Skeletal muscle tissue (tissue), 3 donors: ENCODE measurements at regions not wholly inside any gene's neighbourhood (a gene's known extent, or its start where the extent isn't known, plus 50 kb on each side); places are given as distances from the start of the nearest gene placed in this dataset.
"Not testable (repeated sequence)": the region's sequence is repeated elsewhere in the genome, so short reads cannot be mapped to it uniquely, and the experiment has no call there.

Experiments used
- H3K27ac ChIP-seq: one replicate; pipeline ENCODE4 v1.7.0; 2013; ENCODE audit warnings: mild to moderate bottlenecking, low read depth, low read length, inconsistent platforms
- H3K27me3 ChIP-seq, 3 donors: one replicate each; pipeline ENCODE4 v1.7.0; 2013; ENCODE audit warnings: low read length in 3 of 3; ENCODE audit not compliant: control insufficient read depth in 3 of 3, insufficient read depth in 3 of 3
- H3K36me3 ChIP-seq, 3 donors: one replicate each; pipeline ENCODE4 v1.7.0; 2013; ENCODE audit warnings: low read length in 3 of 3; ENCODE audit not compliant: control insufficient read depth in 3 of 3, insufficient read depth in 3 of 3
- H3K4me1 ChIP-seq, 3 donors: one replicate each; pipeline ENCODE4 v1.7.0; 2013; ENCODE audit warnings: low read length in 3 of 3, mild to moderate bottlenecking in 3 of 3; ENCODE audit not compliant: control insufficient read depth in 3 of 3, insufficient read depth in 3 of 3
- H3K4me3 ChIP-seq, 3 donors: one replicate each; pipeline ENCODE4 v1.7.0; 2013; ENCODE audit warnings: low read length in 3 of 3
- H3K9ac ChIP-seq, 3 donors: one replicate each; pipeline ENCODE4 v1.7.0; 2013; ENCODE audit warnings: low read length in 3 of 3, mild to moderate bottlenecking in 3 of 3, moderate library complexity in 2 of 3, low read depth in 1 of 3
- H3K9me3 ChIP-seq, 3 donors: one replicate each; pipeline ENCODE4 v1.7.0; 2013; ENCODE audit warnings: low read length in 3 of 3; ENCODE audit not compliant: control insufficient read depth in 3 of 3
- donor health status: Osteomylitis.

GRCh38 chr4:31236639-31237173 lies 516.5 kb downstream of the PCDH7 start:
- Histone ChIP-seq H3K27ac (no peak overlapping the region), H3K27me3 (no peaks in the 10 kb centered on the region), H3K4me3 (no peak overlapping the region), H3K9me3 (no peaks in the 10 kb centered on the region), H3K36me3 (no peaks in the 10 kb centered on the region), H3K4me1 (no peaks in the 10 kb centered on the region), H3K9ac (no peak overlapping the region)

- Histone ChIP-seq H3K27me3 (no peaks in the 10 kb centered on the region), H3K27ac (no peak overlapping the region), H3K4me3 (no peak overlapping the region), H3K36me3 (no peaks in the 10 kb centered on the region), H3K9me3 (no peaks in the 10 kb centered on the region), H3K4me1 (no peaks in the 10 kb centered on the region), H3K9ac (no peak overlapping the region)
These were observed 517.1 kb downstream of the PCDH7 start for GRCh38 chr4:31237233-31237632.

GRCh38 chr4:31239886-31240285 lies 519.7 kb downstream of the PCDH7 start:
- H3K36me3 ChIP-seq = no peaks in the 10 kb centered on the region
- no peak overlapping the region for H3K27ac ChIP-seq
- no peaks in the 10 kb centered on the region for H3K4me1 ChIP-seq
- no peaks in the 10 kb centered on the region for H3K9me3 ChIP-seq
- H3K9ac ChIP-seq = no peak overlapping the region
- H3K27me3 ChIP-seq = no peaks in the 10 kb centered on the region
- no peak overlapping the region for H3K4me3 ChIP-seq

GRCh38 chr4:31241504-31242106 lies 521.4 kb downstream of the PCDH7 start:
- Histone ChIP-seq H3K4me3 (no peak overlapping the region), H3K36me3 (no peaks in the 10 kb centered on the region), H3K9ac (no peak overlapping the region), H3K27ac (no peak overlapping the region), H3K27me3 (no peaks in the 10 kb centered on the region), H3K9me3 (no peaks in the 10 kb centered on the region), H3K4me1 (no peaks in the 10 kb centered on the region)

- H3K4me1 ChIP-seq = no peaks in the 10 kb centered on the region
- no peaks in the 10 kb centered on the region for H3K9me3 ChIP-seq
- no peak overlapping the region for H3K4me3 ChIP-seq
- H3K27me3 ChIP-seq = no peaks in the 10 kb centered on the region
- H3K9ac ChIP-seq = no peak overlapping the region
- no peaks in the 10 kb centered on the region for H3K36me3 ChIP-seq
- H3K27ac ChIP-seq = no peak overlapping the region
These were observed 526.7 kb downstream of the PCDH7 start for GRCh38 chr4:31246856-31247255.

GRCh38 chr4:31259119-31259518 lies 539.0 kb downstream of the PCDH7 start:
- no peaks in the 10 kb centered on the region for H3K27me3 ChIP-seq
- H3K36me3 ChIP-seq = no peaks in the 10 kb centered on the region
- no peak overlapping the region for H3K4me3 ChIP-seq
- H3K9ac ChIP-seq = no peak overlapping the region
- H3K27ac ChIP-seq = no peak overlapping the region
- no peaks in the 10 kb centered on the region for H3K4me1 ChIP-seq
- H3K9me3 ChIP-seq = no peaks in the 10 kb centered on the region

- no peak overlapping the region for H3K9ac ChIP-seq
- no peaks in the 10 kb centered on the region for H3K9me3 ChIP-seq
- no peaks in the 10 kb centered on the region for H3K27me3 ChIP-seq
- no peaks in the 10 kb centered on the region for H3K36me3 ChIP-seq
- H3K27ac ChIP-seq = no peak overlapping the region
- H3K4me1 ChIP-seq = no peaks in the 10 kb centered on the region
- H3K4me3 ChIP-seq = no peak overlapping the region
These were observed 541.5 kb downstream of the PCDH7 start for GRCh38 chr4:31261632-31262031.

GRCh38 chr4:31266094-31266493 lies 545.9 kb downstream of the PCDH7 start:
- not testable (repeated sequence) for H3K27ac ChIP-seq, H3K4me3 ChIP-seq, H3K27me3 ChIP-seq, H3K9ac ChIP-seq, H3K9me3 ChIP-seq, H3K36me3 ChIP-seq, H3K4me1 ChIP-seq

GRCh38 chr4:31272331-31273061 lies 552.3 kb downstream of the PCDH7 start:
- H3K36me3 ChIP-seq = no peaks in the 10 kb centered on the region
- no peaks in the 10 kb centered on the region for H3K9me3 ChIP-seq
- H3K9ac ChIP-seq = no peak overlapping the region
- H3K4me1 ChIP-seq = no peaks in the 10 kb centered on the region
- no peak overlapping the region for H3K4me3 ChIP-seq
- H3K27ac ChIP-seq = no peak overlapping the region
- H3K27me3 ChIP-seq = no peaks in the 10 kb centered on the region

GRCh38 chr4:31275906-31276305 lies 555.7 kb downstream of the PCDH7 start:
- Histone ChIP-seq H3K9ac (no peak overlapping the region), H3K4me3 (no peak overlapping the region), H3K4me1 (no peaks in the 10 kb centered on the region), H3K27me3 (no peaks in the 10 kb centered on the region), H3K9me3 (peaks cover 0 to 1% (median 0%) of the 10 kb centered on the region in 3 donors), H3K27ac (no peak overlapping the region), H3K36me3 (no peaks in the 10 kb centered on the region)
